ENCODE measurements at regions not wholly inside any gene's neighbourhood (a gene's known extent, or its start where the extent isn't known, plus 50 kb on each side); places are given as distances from the start of the nearest gene placed in this dataset.

GRCh38 chr4:79788884-79789283 lies 284.1 kb downstream of the ANTXR2 start:
- no peak for TF ChIP-seq CTCF (IDR thresholded peaks at IDR 0.05; ENCODE audit: poor library complexity)
- no peak for TF ChIP-seq EZH2phosphoT487 (IDR thresholded peaks at IDR 0.05; ENCODE audit: low read depth, severe bottlenecking, unreplicated experiment)

All from hepatocyte (in vitro differentiated cells).